SU-DHL-6 (cell line): ENCODE measurements at regions not wholly inside any gene's neighbourhood (a gene's known extent, or its start where the extent isn't known, plus 50 kb on each side); places are given as distances from the start of the nearest gene placed in this dataset.

Source experiments
- H2AFZ ChIP-seq: fragments of 200-600 bp; sonication (generic); 2 replicates; pipeline ENCODE4 v1.6.1; 2014; ENCODE audit warnings: low read depth, mild to moderate bottlenecking, moderate library complexity, mixed read lengths, antibody characterized with exemption, low read length; ENCODE audit not compliant: severe bottlenecking
- H3F3A ChIP-seq: fragments of 200-600 bp; shearing (Covaris generic); 2 replicates; pipeline ENCODE4 v1.6.0; 2016; ENCODE audit warnings: antibody characterized with exemption, mild to moderate bottlenecking; ENCODE audit not compliant: insufficient read depth
- H3K27ac ChIP-seq: fragments of 200-600 bp; sonication (generic); 2 replicates; pipeline ENCODE4 v1.5.1; 2016; ENCODE audit warnings: low read depth, mild to moderate bottlenecking, low read length, moderate library complexity, mixed read lengths
- H3K27me3 ChIP-seq: fragments of 200-600 bp; sonication (generic), shearing (Covaris generic); 2 replicates; pipeline ENCODE4 v1.6.0; 2014; ENCODE audit warnings: mild to moderate bottlenecking, low read length
- H3K36me3 ChIP-seq: fragments of 200-600 bp; sonication (generic); 2 replicates; pipeline ENCODE4 v1.6.1; 2014; ENCODE audit warnings: mild to moderate bottlenecking, low read length, mixed read lengths
- H3K4me2 ChIP-seq: fragments of 300-600, 200-600 bp; shearing (Covaris generic), sonication (generic); 2 replicates; pipeline ENCODE4 v1.6.0; 2014; ENCODE audit warnings: low read length, low read depth, mild to moderate bottlenecking; ENCODE audit not compliant: poor library complexity, severe bottlenecking
- H3K4me3 ChIP-seq: fragments of 200-600 bp; sonication (generic); 2 replicates; pipeline ENCODE4 v1.5.1; 2014; ENCODE audit warnings: antibody characterized with exemption, low read length, mild to moderate bottlenecking, mixed read lengths; ENCODE audit not compliant: insufficient read depth, poor library complexity, severe bottlenecking
- H3K79me2 ChIP-seq: fragments of 200-600 bp; sonication (generic); 2 replicates; pipeline ENCODE4 v1.6.1; 2014; ENCODE audit warnings: mild to moderate bottlenecking, low read length, moderate library complexity; ENCODE audit not compliant: insufficient read depth
- H3K9ac ChIP-seq: fragments of 200-600 bp; sonication (generic); 2 replicates; pipeline ENCODE4 v1.7.0; 2014; ENCODE audit warnings: mild to moderate bottlenecking, low read length
- H3K9me2 ChIP-seq: fragments of 200-600 bp; sonication (generic); replicated peaks from 2 replicates; pipeline ENCODE4 v1.6.1; 2014; ENCODE audit warnings: low read length; ENCODE audit not compliant: insufficient read depth
- H3K9me3 ChIP-seq: fragments of 200-600 bp; sonication (generic); 2 replicates; pipeline ENCODE4 v1.6.1; 2014; ENCODE audit warnings: low read length, mixed read lengths; ENCODE audit not compliant: insufficient read depth
- H4K20me1 ChIP-seq: fragments of 200-600 bp; sonication (generic); 2 replicates; pipeline ENCODE4 v1.6.1; 2014; ENCODE audit warnings: low read depth, mild to moderate bottlenecking, antibody characterized with exemption, low read length, moderate library complexity, mixed read lengths
- CTCF ChIP-seq: fragments of 200-600 bp; sonication (generic); IDR thresholded peaks from one replicate; pipeline ENCODE4 v1.5.1; 2017; ENCODE audit warnings: antibody characterized with exemption, mild to moderate bottlenecking, low read length, moderate library complexity; ENCODE audit not compliant: insufficient read depth, poor library complexity, severe bottlenecking
- EZH2phosphoT487 ChIP-seq: fragments of 200-600 bp; sonication (generic), shearing (Covaris generic); conservative IDR thresholded peaks from 2 replicates; pipeline ENCODE4 v1.6.1; 2018; ENCODE audit warnings: mild to moderate bottlenecking, antibody characterized with exemption, low read length, moderate library complexity, mixed read lengths

- Histone ChIP-seq H3K4me3 (no peak overlapping the region), H3F3A (no peaks in the 10 kb centered on the region), H2AFZ (no peak overlapping the region)
Measured at GRCh38 chr1:184882957-184883815, 91.1 kb downstream of the NIBAN1 start.

DNA sequence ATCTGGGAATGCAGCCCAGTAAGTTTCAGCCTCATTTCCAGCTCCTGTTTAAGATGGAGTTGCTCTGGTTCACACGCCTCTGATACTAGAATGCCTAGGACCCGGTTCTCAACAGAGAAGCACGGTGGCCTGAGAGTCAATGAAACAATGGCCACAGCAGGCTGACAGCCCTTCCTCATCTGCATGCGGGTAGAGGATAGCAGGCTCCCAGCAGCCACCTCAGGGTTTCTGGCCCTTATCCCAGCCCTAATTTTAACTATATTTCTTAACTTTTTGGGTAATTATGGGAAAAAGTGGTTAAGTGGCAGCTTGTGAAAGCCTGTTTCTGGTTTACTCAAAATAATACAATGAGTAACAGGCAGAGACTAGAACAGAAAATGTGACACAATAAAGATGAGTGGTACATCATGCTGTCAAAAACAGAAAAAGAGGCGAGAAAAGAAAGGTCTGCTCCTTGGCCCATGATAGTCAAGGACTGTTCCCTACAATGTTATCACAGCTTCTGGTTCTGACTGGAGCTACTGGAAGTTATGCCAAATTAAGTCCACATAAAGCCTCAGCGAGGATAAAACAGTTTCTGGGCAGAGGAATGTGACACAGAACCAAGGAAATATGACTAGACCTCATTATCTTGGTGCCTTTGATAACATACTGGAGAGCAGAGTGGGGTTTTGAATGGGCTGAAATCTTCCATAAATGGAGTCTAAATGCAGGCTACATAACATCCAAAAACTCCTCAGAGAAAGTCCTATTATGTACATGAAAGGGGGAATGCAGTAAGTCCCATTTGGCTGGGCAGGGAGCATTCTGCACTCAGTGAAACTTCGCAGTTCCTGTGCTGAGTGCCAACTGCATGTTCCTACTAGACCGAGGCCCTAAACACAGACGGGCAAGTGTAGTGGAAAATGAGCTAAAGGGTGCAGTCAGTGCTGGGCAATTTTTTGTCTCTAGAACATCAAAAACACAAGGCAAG lies 92.1 kb downstream of the NIBAN1 start:
- no peaks in the 10 kb centered on the region for H3K27me3 ChIP-seq
- no peaks in the 10 kb centered on the region for H4K20me1 ChIP-seq
- H3K9me2 ChIP-seq = no peaks in the 10 kb centered on the region
- no peaks in the 10 kb centered on the region for H3K79me2 ChIP-seq
- no peak overlapping the region for H2AFZ ChIP-seq
- H3K4me2 ChIP-seq = no peak overlapping the region
- no peak overlapping the region for H3K4me3 ChIP-seq
- no peaks in the 10 kb centered on the region for H3K9me3 ChIP-seq
- H3K9ac ChIP-seq = no peak overlapping the region
- no peaks in the 10 kb centered on the region for H3F3A ChIP-seq
- no peaks in the 10 kb centered on the region for H3K36me3 ChIP-seq
- H3K27ac ChIP-seq = no peak overlapping the region
- no peak for TF ChIP-seq CTCF
- no peak for TF ChIP-seq EZH2phosphoT487

More at GRCh38 chr1:184882957-184883815, 91.1 kb downstream of the NIBAN1 start:
- no peaks in the 10 kb centered on the region for H4K20me1 ChIP-seq
- H3K27ac ChIP-seq = no peak overlapping the region
- H3K27me3 ChIP-seq = no peaks in the 10 kb centered on the region
- H3K79me2 ChIP-seq = no peaks in the 10 kb centered on the region
- no peaks in the 10 kb centered on the region for H3K9me3 ChIP-seq
- H3K9me2 ChIP-seq = no peaks in the 10 kb centered on the region
- H3K9ac ChIP-seq = no peak overlapping the region
- H3K36me3 ChIP-seq = no peaks in the 10 kb centered on the region
- H3K4me2 ChIP-seq = no peak overlapping the region
- TF ChIP-seq EZH2phosphoT487 (no peak), CTCF (no peak)

GRCh38 chr1:184879876-184880557 lies 94.3 kb downstream of the NIBAN1 start:
- no peaks in the 10 kb centered on the region for H3K36me3 ChIP-seq
- H3K4me3 ChIP-seq = no peak overlapping the region
- no peaks in the 10 kb centered on the region for H3K79me2 ChIP-seq
- no peak overlapping the region for H3K4me2 ChIP-seq
- no peak overlapping the region for H3K9ac ChIP-seq
- H3K9me2 ChIP-seq = no peaks in the 10 kb centered on the region
- no peak overlapping the region for H3K27ac ChIP-seq
- TF ChIP-seq CTCF = no peak
- TF ChIP-seq EZH2phosphoT487 = no peak
- no peaks in the 10 kb centered on the region for H4K20me1 ChIP-seq
- H2AFZ ChIP-seq = no peak overlapping the region
- no peaks in the 10 kb centered on the region for H3F3A ChIP-seq
- no peaks in the 10 kb centered on the region for H3K9me3 ChIP-seq
- H3K27me3 ChIP-seq = no peaks in the 10 kb centered on the region
